HEK293 (cell line): ENCODE measurements at regions not wholly inside any gene's neighbourhood (a gene's known extent, or its start where the extent isn't known, plus 50 kb on each side); places are given as distances from the start of the nearest gene placed in this dataset.

Source experiments
- CTCF ChIA-PET: fragments of 350-600 bp; formaldehyde crosslinking; extraction: SDS; loops from one replicate; lab custom pipeline; 2021; ENCODE audit warnings: antibody characterized with exemption; lab: Yijun Ruan, JAX
- POLR2A ChIA-PET: fragments of 300-600 bp; formaldehyde crosslinking; extraction: SDS; loops from one replicate; lab custom pipeline; 2020; ENCODE audit warnings: antibody characterized with exemption, inconsistent platforms; lab: Yijun Ruan, JAX
- H3K27ac ChIP-seq: fragments of 200-500 bp; sonication (Bioruptor generic); 2 replicates; pipeline ENCODE4 v1.5.1; 2014; ENCODE audit warnings: low read depth, low read length, control low read depth, inconsistent platforms; ENCODE audit errors: extremely low read depth
- H3K36me3 ChIP-seq, 2 experiments: fragments of 200-500 bp in 1 of 2; sonication (Bioruptor generic) in 1 of 2; 1 replicate in 1 of 2; 2 replicates in 1 of 2; pipeline ENCODE4 v1.5.1; 2014 to 2017; ENCODE audit warnings: inconsistent platforms in 2 of 2, low read length in 2 of 2; ENCODE audit not compliant: control insufficient read depth in 2 of 2, insufficient read depth in 1 of 2
- H3K4me1 ChIP-seq: fragments of 200-500 bp; sonication (Bioruptor generic); 2 replicates; pipeline ENCODE4 v1.5.1; 2014; ENCODE audit warnings: mild to moderate bottlenecking, low read length, inconsistent platforms; ENCODE audit not compliant: control insufficient read depth, insufficient read depth
- H3K4me3 ChIP-seq: 2 replicates; pipeline ENCODE4 v1.5.1; 2011; ENCODE audit warnings: low read depth, mild to moderate bottlenecking, control low read depth, low read length, moderate library complexity
- H3K9me3 ChIP-seq: fragments of 200-500 bp; sonication (Bioruptor generic); 2 replicates; pipeline ENCODE4 v1.5.1; 2014; ENCODE audit warnings: low read depth, low read length, inconsistent platforms; ENCODE audit not compliant: control insufficient read depth, insufficient read depth
- HOXD13 ChIP-seq: sonication (generic); formaldehyde crosslinking; IDR thresholded peaks from 2 replicates; pipeline ENCODE4 v1.8.0; 2022; ENCODE audit warnings: missing genetic modification reagents, borderline replicate concordance
- SALL2 ChIP-seq: fragments of 450-650 bp; formaldehyde crosslinking; IDR thresholded peaks from 2 replicates; pipeline ENCODE4 v1.5.0; 2017; ENCODE audit warnings: missing biosample characterization, mild to moderate bottlenecking, missing genetic modification characterization, borderline replicate concordance
- SP3 ChIP-seq: fragments of 450-650 bp; formaldehyde crosslinking; IDR thresholded peaks from 2 replicates; pipeline ENCODE4 v1.5.1; 2016; ENCODE audit warnings: missing biosample characterization, missing genetic modification characterization
- ZBTB21 ChIP-seq: fragments of 450-650 bp; formaldehyde crosslinking; IDR thresholded peaks from 2 replicates; pipeline ENCODE4 v1.5.1; 2017; ENCODE audit warnings: missing biosample characterization, missing genetic modification characterization
- ZFHX2 ChIP-seq: fragments of 450-650 bp; formaldehyde crosslinking; conservative IDR thresholded peaks from 2 replicates; pipeline ENCODE4 v1.5.1; 2016; ENCODE audit warnings: missing biosample characterization, missing genetic modification characterization
- ZFP3 ChIP-seq: fragments of 450-650 bp; formaldehyde crosslinking; IDR thresholded peaks from 2 replicates; pipeline ENCODE4 v1.5.1; 2016; ENCODE audit warnings: low read depth, missing biosample characterization, missing genetic modification characterization
- ZNF138 ChIP-seq: fragments of 450-650 bp; formaldehyde crosslinking; IDR thresholded peaks from 2 replicates; pipeline ENCODE4 v1.5.1; 2016; ENCODE audit warnings: missing biosample characterization, missing genetic modification characterization, borderline replicate concordance
- ZNF174 ChIP-seq: fragments of 450-650 bp; formaldehyde crosslinking; IDR thresholded peaks from 2 replicates; pipeline ENCODE4 v1.5.0; 2017; ENCODE audit warnings: missing biosample characterization, mild to moderate bottlenecking, missing genetic modification characterization
- ZNF23 ChIP-seq: fragments of 450-650 bp; formaldehyde crosslinking; IDR thresholded peaks from 2 replicates; pipeline ENCODE4 v1.5.1; 2016; ENCODE audit warnings: missing biosample characterization, missing genetic modification characterization, borderline replicate concordance
- ZNF341 ChIP-seq: fragments of 450-650 bp; formaldehyde crosslinking; IDR thresholded peaks from 2 replicates; pipeline ENCODE4; 2016; ENCODE audit warnings: low read depth, missing biosample characterization, missing genetic modification characterization
- ZNF366 ChIP-seq: fragments of 450-650 bp; formaldehyde crosslinking; conservative IDR thresholded peaks from 2 replicates; pipeline ENCODE4 v1.5.1; 2016; ENCODE audit warnings: missing biosample characterization, missing genetic modification characterization
- ZNF426 ChIP-seq: fragments of 450-650 bp; formaldehyde crosslinking; IDR thresholded peaks from 2 replicates; pipeline ENCODE4 v1.5.1; 2017; ENCODE audit warnings: missing biosample characterization, missing genetic modification characterization, mild to moderate bottlenecking, inconsistent platforms, moderate library complexity
- ZNF514 ChIP-seq: fragments of 450-650 bp; formaldehyde crosslinking; IDR thresholded peaks from 2 replicates; pipeline ENCODE4 v1.5.1; 2016; ENCODE audit warnings: missing biosample characterization, missing genetic modification characterization
- ZNF518A ChIP-seq: fragments of 450-650 bp; formaldehyde crosslinking; conservative IDR thresholded peaks from 2 replicates; pipeline ENCODE4 v1.5.1; 2016; ENCODE audit warnings: low read depth, missing biosample characterization, missing genetic modification characterization
- ZNF529 ChIP-seq: fragments of 450-650 bp; formaldehyde crosslinking; IDR thresholded peaks from 2 replicates; pipeline ENCODE4 v1.5.1; 2017; ENCODE audit warnings: missing genetic modification characterization, missing biosample characterization; ENCODE audit not compliant: insufficient replicate concordance
- ZNF548 ChIP-seq: fragments of 450-650 bp; formaldehyde crosslinking; IDR thresholded peaks from 2 replicates; pipeline ENCODE4 v1.5.1; 2016; ENCODE audit warnings: missing biosample characterization, missing genetic modification characterization
- ZNF558 ChIP-seq: fragments of 450-650 bp; formaldehyde crosslinking; IDR thresholded peaks from 2 replicates; pipeline ENCODE4 v1.5.1; 2016; ENCODE audit warnings: missing biosample characterization, missing genetic modification characterization
- ZNF600 ChIP-seq: fragments of 450-650 bp; formaldehyde crosslinking; IDR thresholded peaks from 2 replicates; pipeline ENCODE4 v1.5.1; 2016; ENCODE audit warnings: missing biosample characterization, missing genetic modification characterization
- ZNF610 ChIP-seq: fragments of 450-650 bp; formaldehyde crosslinking; IDR thresholded peaks from 2 replicates; pipeline ENCODE4 v1.5.1; 2016; ENCODE audit warnings: missing biosample characterization, missing genetic modification characterization, borderline replicate concordance
- ZNF658 ChIP-seq: fragments of 450-650 bp; formaldehyde crosslinking; IDR thresholded peaks from 2 replicates; pipeline ENCODE4; 2016; ENCODE audit warnings: missing biosample characterization, missing genetic modification characterization
- ZNF660 ChIP-seq: fragments of 450-650 bp; IDR thresholded peaks from 2 replicates; pipeline ENCODE4 v1.5.1; 2018; ENCODE audit warnings: missing biosample characterization, mild to moderate bottlenecking, missing genetic modification characterization
- TF ChIP-seq, protein P1 (sequence below): fragments of 450-650 bp; formaldehyde crosslinking; IDR thresholded peaks from 2 replicates; pipeline ENCODE4 v1.5.1; 2016; ENCODE audit warnings: missing biosample characterization, missing genetic modification characterization
- TF ChIP-seq, protein P2 (sequence below): fragments of 450-650 bp; formaldehyde crosslinking; IDR thresholded peaks from 2 replicates; pipeline ENCODE4 v1.5.1; 2016; ENCODE audit warnings: missing biosample characterization, missing genetic modification characterization
- TF ChIP-seq, protein P3 (sequence below): fragments of 450-650 bp; formaldehyde crosslinking; IDR thresholded peaks from 2 replicates; pipeline ENCODE4 v1.5.1; 2017; ENCODE audit warnings: missing biosample characterization, missing genetic modification characterization
- TF ChIP-seq, protein P4 (sequence below): fragments of 450-650 bp; formaldehyde crosslinking; IDR thresholded peaks from 2 replicates; pipeline ENCODE4 v1.5.0; 2017; ENCODE audit warnings: missing biosample characterization, missing genetic modification characterization, borderline replicate concordance

DNA sequence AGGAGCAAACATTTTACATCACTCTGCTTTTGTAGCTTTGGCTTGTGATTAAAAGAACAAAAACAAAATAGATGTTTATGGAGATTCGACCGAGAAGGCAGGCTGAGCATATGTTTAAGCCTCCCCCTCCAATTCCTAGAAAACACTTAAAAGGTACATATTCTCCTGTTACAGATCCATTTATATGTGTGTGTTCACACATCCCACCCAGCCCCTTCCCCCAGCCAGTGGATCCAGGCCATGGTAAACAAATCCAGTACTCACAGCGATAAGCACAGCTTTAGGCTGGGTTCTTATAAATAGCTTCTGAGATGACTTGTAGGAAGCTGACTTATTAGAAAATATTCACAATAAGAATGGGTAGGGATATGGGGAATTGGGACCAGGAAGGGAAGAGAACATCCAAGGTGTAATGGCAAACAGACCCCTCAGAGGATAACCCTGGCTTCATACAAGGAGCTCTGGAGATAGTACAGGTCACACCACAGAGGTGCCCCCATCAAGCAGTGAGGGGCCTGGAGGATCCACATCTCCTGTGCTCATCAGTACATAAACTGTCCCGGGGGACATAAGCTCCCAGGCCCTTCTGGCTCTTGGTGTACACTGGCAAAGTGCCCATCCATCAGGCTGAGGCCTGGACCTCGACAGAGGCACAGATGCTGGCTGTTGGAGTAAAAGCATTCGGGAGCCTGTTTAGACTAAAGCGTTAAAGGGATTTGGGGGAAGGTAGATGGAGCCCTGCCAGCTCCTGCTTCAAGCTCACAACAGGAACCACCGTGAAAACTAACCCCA lies 70.0 kb upstream of the UBE2E1 start:
- ChIA-PET CTCF (interaction anchor here (0.6 to 1.2 kb wide), 3 partner anchors 17 to 262 kb away, joined by 4 to 6 read pairs (median 4); no protein-coding TSS in a partner anchor), POLR2A (no interaction called here)
- Histone ChIP-seq H3K9me3 (no peaks in the 10 kb centered on the region), H3K27ac (peak overlapping the region; percentile 48), H3K36me3 (no peaks in the 10 kb centered on the region), H3K4me1 (peaks cover 15% of the 10 kb centered on the region), H3K4me3 (no peak overlapping the region)
- TF ChIP-seq ZNF529 (tag by site-specific recombination) (no peak), ZFP3 (no peak), SP3 (tag by site-specific recombination) (no peak), SALL2 (no peak), ZNF518A (tag by site-specific recombination) (no peak; the same call in 1 of the 2 replicates), ZBTB21 (tag by site-specific recombination) (no peak), ZNF658 (tag by site-specific recombination) (no peak), HOXD13 (no peak), ZNF548 (no peak), ZNF341 (peak; percentile 41; the same call in 1 of the 2 replicates), ZNF610 (tag by site-specific recombination) (no peak), ZNF23 (tag by site-specific recombination) (no peak), ZNF138 (tag by site-specific recombination) (no peak), ZNF660 (no peak), ZFHX2 (peak; percentile 29; the same call in 1 of the 2 replicates), ZNF366 (peak; percentile 24; the same call in 1 of the 2 replicates), ZNF514 (tag by site-specific recombination) (no peak), ZNF600 (tag by site-specific recombination) (no peak), ZNF174 (no peak), ZNF426 (tag by site-specific recombination) (no peak), ZNF558 (tag by site-specific recombination) (no peak)
- TF ChIP-seq, protein P1, sequence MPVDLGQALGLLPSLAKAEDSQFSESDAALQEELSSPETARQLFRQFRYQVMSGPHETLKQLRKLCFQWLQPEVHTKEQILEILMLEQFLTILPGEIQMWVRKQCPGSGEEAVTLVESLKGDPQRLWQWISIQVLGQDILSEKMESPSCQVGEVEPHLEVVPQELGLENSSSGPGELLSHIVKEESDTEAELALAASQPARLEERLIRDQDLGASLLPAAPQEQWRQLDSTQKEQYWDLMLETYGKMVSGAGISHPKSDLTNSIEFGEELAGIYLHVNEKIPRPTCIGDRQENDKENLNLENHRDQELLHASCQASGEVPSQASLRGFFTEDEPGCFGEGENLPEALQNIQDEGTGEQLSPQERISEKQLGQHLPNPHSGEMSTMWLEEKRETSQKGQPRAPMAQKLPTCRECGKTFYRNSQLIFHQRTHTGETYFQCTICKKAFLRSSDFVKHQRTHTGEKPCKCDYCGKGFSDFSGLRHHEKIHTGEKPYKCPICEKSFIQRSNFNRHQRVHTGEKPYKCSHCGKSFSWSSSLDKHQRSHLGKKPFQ, result peak; percentile 46; the same call in 1 of the 2 replicates
- TF ChIP-seq, protein P2, sequence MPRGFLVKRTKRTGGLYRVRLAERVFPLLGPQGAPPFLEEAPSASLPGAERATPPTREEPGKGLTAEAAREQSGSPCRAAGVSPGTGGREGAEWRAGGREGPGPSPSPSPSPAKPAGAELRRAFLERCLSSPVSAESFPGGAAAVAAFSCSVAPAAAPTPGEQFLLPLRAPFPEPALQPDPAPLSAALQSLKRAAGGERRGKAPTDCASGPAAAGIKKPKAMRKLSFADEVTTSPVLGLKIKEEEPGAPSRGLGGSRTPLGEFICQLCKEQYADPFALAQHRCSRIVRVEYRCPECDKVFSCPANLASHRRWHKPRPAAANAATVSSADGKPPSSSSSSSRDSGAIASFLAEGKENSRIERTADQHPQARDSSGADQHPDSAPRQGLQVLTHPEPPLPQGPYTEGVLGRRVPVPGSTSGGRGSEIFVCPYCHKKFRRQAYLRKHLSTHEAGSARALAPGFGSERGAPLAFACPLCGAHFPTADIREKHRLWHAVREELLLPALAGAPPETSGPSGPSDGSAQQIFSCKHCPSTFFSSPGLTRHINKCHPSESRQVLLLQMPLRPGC (tag by site-specific recombination), result no peak
- TF ChIP-seq, protein P3, sequence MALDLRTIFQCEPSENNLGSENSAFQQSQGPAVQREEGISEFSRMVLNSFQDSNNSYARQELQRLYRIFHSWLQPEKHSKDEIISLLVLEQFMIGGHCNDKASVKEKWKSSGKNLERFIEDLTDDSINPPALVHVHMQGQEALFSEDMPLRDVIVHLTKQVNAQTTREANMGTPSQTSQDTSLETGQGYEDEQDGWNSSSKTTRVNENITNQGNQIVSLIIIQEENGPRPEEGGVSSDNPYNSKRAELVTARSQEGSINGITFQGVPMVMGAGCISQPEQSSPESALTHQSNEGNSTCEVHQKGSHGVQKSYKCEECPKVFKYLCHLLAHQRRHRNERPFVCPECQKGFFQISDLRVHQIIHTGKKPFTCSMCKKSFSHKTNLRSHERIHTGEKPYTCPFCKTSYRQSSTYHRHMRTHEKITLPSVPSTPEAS (tag by site-specific recombination), result no peak
- TF ChIP-seq, protein P4, sequence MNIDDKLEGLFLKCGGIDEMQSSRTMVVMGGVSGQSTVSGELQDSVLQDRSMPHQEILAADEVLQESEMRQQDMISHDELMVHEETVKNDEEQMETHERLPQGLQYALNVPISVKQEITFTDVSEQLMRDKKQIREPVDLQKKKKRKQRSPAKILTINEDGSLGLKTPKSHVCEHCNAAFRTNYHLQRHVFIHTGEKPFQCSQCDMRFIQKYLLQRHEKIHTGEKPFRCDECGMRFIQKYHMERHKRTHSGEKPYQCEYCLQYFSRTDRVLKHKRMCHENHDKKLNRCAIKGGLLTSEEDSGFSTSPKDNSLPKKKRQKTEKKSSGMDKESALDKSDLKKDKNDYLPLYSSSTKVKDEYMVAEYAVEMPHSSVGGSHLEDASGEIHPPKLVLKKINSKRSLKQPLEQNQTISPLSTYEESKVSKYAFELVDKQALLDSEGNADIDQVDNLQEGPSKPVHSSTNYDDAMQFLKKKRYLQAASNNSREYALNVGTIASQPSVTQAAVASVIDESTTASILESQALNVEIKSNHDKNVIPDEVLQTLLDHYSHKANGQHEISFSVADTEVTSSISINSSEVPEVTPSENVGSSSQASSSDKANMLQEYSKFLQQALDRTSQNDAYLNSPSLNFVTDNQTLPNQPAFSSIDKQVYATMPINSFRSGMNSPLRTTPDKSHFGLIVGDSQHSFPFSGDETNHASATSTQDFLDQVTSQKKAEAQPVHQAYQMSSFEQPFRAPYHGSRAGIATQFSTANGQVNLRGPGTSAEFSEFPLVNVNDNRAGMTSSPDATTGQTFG (tag by site-specific recombination), result no peak
